ENCODE measurements at regions not wholly inside any gene's neighbourhood (a gene's known extent, or its start where the extent isn't known, plus 50 kb on each side); places are given as distances from the start of the nearest gene placed in this dataset.

DNA sequence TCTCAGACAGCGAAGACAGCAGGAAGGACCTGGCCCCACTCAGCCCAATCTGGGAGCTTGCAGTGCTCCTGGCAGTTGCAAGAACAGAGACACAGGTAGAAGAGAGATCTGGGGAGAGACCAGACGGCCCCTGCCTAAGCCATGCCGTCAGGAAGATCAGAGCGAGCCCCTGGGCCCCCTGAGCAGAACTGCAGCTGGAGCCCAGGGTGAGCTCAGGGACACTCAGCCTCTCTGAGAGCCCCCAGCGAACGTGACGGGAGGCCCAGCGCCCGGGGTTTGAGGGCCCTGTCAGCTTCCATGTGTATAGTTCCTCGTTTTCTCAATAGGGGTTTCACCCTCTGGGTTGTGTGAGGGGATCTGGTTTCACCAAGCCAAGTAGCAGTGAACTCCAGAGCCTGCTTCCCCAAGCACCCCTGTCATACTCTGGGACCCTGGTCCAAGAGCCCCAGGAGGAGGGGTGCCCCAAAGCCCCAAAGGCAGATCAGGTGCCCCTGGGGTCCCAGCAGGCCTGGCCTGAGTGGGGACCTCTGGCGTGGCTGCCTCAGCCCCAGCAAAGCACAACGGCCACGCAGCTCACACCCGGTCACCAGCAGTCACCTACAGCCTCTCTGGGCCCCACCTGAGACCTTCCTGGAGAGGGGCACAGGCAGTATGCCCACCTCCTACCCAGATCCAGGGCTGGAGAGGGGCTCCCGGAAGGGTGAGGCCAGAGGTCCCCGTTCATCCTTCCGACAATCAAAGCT, 431.3 kb upstream of the MYT1L start:
- Histone ChIP-seq H3K4me3 (ENCODE audit: low read length) (no peak overlapping the region), H3K27me3 (ENCODE audit: control insufficient read depth, insufficient read depth, low read length) (no peaks in the 10 kb centered on the region), H3K4me1 (ENCODE audit: control insufficient read depth, insufficient read depth, low read length) (peaks cover 12% of the 10 kb centered on the region), H3K36me3 (ENCODE audit: control insufficient read depth, insufficient read depth, low read length) (no peaks in the 10 kb centered on the region), H3K9ac (ENCODE audit: low read length) (no peak overlapping the region), H3K27ac (ENCODE audit: low read depth, low read length) (no peak overlapping the region)

DNA sequence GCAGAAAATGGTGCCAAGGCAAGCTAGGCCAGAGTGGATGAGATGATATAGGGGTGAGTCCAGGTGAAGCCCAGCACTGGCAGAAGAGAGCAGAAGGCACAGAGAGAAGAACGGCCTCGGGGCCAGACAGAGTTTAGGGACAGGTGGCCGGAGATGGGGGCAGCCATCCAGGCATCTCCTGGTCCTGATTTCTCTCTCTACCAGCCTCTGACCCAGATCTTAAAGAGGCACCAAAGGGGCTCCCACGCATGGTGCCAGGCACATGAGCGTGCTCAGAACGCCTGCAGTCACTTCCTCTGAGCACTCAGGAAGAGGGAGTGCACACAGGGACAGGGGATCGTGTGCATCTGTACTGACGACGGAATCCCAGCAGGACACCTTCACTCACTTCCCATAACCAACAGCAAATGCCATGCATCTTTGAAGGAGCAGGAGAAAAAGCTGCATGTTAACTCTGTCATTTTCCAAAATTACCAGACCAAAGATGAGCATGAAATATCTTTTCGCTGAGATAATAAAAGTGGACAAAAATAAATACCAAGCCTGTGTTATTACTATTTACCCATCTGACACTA, 427.8 kb upstream of the MYT1L start:
- peaks cover 6% of the 10 kb centered on the region for H3K4me1 ChIP-seq (ENCODE audit: control insufficient read depth, insufficient read depth, low read length)
- H3K9ac ChIP-seq (ENCODE audit: low read length): no peak overlapping the region
- no peak overlapping the region for H3K27ac ChIP-seq (ENCODE audit: low read depth, low read length)
- H3K27me3 ChIP-seq (ENCODE audit: control insufficient read depth, insufficient read depth, low read length): no peaks in the 10 kb centered on the region
- no peaks in the 10 kb centered on the region for H3K36me3 ChIP-seq (ENCODE audit: control insufficient read depth, insufficient read depth, low read length)
- no peak overlapping the region for H3K4me3 ChIP-seq (ENCODE audit: low read length)

DNA sequence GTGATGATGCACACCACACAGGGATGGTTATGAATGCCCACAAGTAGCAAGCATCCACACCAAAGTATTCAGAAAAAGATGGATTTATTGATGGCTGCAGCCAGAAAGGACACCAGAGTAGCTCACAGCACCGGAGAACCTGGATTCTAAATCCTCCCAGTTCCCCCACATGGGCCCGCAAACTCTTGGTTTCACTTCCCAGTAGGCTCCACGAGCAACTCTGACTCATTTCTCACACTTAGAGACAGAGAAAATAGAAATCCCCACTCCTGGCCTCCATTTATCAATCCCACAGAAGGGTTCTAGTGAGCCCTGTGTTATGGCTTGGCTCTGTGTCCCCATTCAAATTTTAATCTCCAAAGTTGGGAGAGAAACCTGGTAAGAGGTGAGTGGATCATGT, 426.7 kb upstream of the MYT1L start:
- no peaks in the 10 kb centered on the region for H3K4me1 ChIP-seq (ENCODE audit: control insufficient read depth, insufficient read depth, low read length)
- H3K27me3 ChIP-seq (ENCODE audit: control insufficient read depth, insufficient read depth, low read length): no peaks in the 10 kb centered on the region
- H3K4me3 ChIP-seq (ENCODE audit: low read length): no peak overlapping the region
- no peak overlapping the region for H3K9ac ChIP-seq (ENCODE audit: low read length)
- no peak overlapping the region for H3K27ac ChIP-seq (ENCODE audit: low read depth, low read length)
- no peaks in the 10 kb centered on the region for H3K36me3 ChIP-seq (ENCODE audit: control insufficient read depth, insufficient read depth, low read length)

GRCh38 chr2:2756886-2757285, 425.8 kb upstream of the MYT1L start:
- no peak overlapping the region for H3K4me3 ChIP-seq (ENCODE audit: low read length)
- H3K4me1 ChIP-seq (ENCODE audit: control insufficient read depth, insufficient read depth, low read length): no peaks in the 10 kb centered on the region
- no peak overlapping the region for H3K9ac ChIP-seq (ENCODE audit: low read length)
- no peaks in the 10 kb centered on the region for H3K36me3 ChIP-seq (ENCODE audit: control insufficient read depth, insufficient read depth, low read length)
- no peak overlapping the region for H3K27ac ChIP-seq (ENCODE audit: low read depth, low read length)
- no peaks in the 10 kb centered on the region for H3K27me3 ChIP-seq (ENCODE audit: control insufficient read depth, insufficient read depth, low read length)

DNA sequence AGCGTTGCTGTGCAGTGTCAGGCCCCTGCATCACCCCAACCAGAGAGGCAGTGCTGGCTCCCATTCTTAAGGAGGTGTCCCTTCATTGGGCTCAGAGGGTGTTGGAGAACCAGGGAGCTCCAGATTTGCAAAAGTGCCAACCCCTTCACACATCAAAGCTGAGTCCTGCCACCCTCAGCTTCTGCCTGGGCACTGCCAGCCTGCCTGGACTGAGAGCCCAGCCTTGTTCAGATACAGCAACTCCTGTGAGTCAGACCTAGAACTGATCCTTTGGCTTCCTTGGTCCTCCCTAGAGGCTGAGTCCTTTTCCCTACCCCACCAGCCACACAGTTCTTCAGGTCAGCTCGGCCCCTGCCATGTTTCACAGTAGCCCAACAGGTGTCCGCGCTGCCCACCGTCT, 424.9 kb upstream of the MYT1L start:
- no peaks in the 10 kb centered on the region for H3K4me1 ChIP-seq (ENCODE audit: control insufficient read depth, insufficient read depth, low read length)

DNA sequence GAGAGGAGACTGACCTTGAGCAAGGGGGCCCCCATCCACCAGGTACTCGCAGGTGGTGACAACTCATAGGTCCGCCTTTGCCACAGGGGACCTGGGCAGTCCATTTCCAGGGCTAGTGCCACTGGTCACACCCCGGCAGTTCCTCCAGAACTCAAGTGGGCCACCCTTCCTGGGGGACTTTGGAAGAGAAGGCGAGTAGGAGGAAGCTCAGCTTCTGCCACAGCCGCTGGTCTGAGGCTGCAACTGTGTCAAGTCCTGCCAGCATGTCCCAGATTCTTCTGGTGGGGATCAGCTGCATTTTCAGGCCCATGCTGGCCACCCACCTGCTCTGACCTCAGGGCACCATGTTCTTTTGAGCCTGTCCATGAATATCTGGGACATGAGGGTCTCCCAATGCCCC, 423.9 kb upstream of the MYT1L start:
- Histone ChIP-seq H3K27ac (ENCODE audit: low read depth, low read length) (no peak overlapping the region), H3K36me3 (ENCODE audit: control insufficient read depth, insufficient read depth, low read length) (no peaks in the 10 kb centered on the region), H3K4me3 (ENCODE audit: low read length) (no peak overlapping the region), H3K9ac (ENCODE audit: low read length) (no peak overlapping the region), H3K4me1 (ENCODE audit: control insufficient read depth, insufficient read depth, low read length) (no peaks in the 10 kb centered on the region), H3K27me3 (ENCODE audit: control insufficient read depth, insufficient read depth, low read length) (no peaks in the 10 kb centered on the region)

More for the DNA sequence above, 424.9 kb upstream of the MYT1L start:
- Histone ChIP-seq H3K27ac (ENCODE audit: low read depth, low read length) (no peak overlapping the region), H3K4me3 (ENCODE audit: low read length) (no peak overlapping the region), H3K9ac (ENCODE audit: low read length) (no peak overlapping the region), H3K36me3 (ENCODE audit: control insufficient read depth, insufficient read depth, low read length) (no peaks in the 10 kb centered on the region), H3K27me3 (ENCODE audit: control insufficient read depth, insufficient read depth, low read length) (no peaks in the 10 kb centered on the region)

DNA sequence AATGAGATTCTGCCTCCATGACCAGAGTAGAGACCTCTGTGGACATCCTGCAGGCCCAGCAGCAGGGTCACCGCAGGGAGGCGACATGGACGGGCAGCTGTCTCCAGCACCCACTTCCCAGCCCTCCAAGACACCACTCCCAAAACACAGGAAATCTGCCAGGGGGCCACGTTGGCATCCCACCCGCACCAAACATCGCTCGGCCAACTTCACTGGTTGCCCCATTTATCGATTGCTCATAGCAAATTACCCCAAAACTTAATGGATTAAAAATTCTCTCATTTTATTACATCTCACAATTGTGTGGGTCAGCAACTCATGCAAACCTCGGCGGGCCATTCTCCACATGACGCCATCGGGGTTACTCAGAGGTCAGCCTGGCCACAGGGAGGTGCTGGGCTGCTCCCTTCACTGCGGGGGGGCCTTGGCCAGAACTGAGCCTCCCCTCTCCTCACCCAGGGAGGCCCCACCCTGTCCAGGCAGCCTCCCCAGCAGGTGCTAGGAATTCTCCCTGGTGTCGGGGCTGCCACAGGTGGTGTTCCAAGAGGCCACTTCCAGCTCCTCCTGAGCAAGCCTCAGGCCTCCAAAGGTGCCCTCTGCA, 420.7 kb upstream of the MYT1L start:
- no peak overlapping the region for H3K27ac ChIP-seq (ENCODE audit: low read depth, low read length)
- H3K27me3 ChIP-seq (ENCODE audit: control insufficient read depth, insufficient read depth, low read length): no peaks in the 10 kb centered on the region
- H3K36me3 ChIP-seq (ENCODE audit: control insufficient read depth, insufficient read depth, low read length): no peaks in the 10 kb centered on the region
- no peak overlapping the region for H3K4me3 ChIP-seq (ENCODE audit: low read length)
- H3K9ac ChIP-seq (ENCODE audit: low read length): no peak overlapping the region
- H3K4me1 ChIP-seq (ENCODE audit: control insufficient read depth, insufficient read depth, low read length): no peaks in the 10 kb centered on the region

GRCh38 chr2:2750867-2751714, 420.0 kb upstream of the MYT1L start:
- Histone ChIP-seq H3K27me3 (ENCODE audit: control insufficient read depth, insufficient read depth, low read length) (no peaks in the 10 kb centered on the region), H3K9ac (ENCODE audit: low read length) (no peak overlapping the region), H3K36me3 (ENCODE audit: control insufficient read depth, insufficient read depth, low read length) (no peaks in the 10 kb centered on the region), H3K4me3 (ENCODE audit: low read length) (no peak overlapping the region), H3K27ac (ENCODE audit: low read depth, low read length) (no peak overlapping the region), H3K4me1 (ENCODE audit: control insufficient read depth, insufficient read depth, low read length) (no peaks in the 10 kb centered on the region)

GRCh38 chr2:2749206-2749598, 418.1 kb upstream of the MYT1L start:
- no peaks in the 10 kb centered on the region for H3K27me3 ChIP-seq (ENCODE audit: control insufficient read depth, insufficient read depth, low read length)

GRCh38 chr2:2748399-2749205, 417.5 kb upstream of the MYT1L start:
- Histone ChIP-seq H3K4me1 (ENCODE audit: control insufficient read depth, insufficient read depth, low read length) (no peaks in the 10 kb centered on the region), H3K4me3 (ENCODE audit: low read length) (no peak overlapping the region), H3K27ac (ENCODE audit: low read depth, low read length) (no peak overlapping the region), H3K9ac (ENCODE audit: low read length) (no peak overlapping the region), H3K36me3 (ENCODE audit: control insufficient read depth, insufficient read depth, low read length) (no peaks in the 10 kb centered on the region), H3K27me3 (ENCODE audit: control insufficient read depth, insufficient read depth, low read length) (no peaks in the 10 kb centered on the region)

More at GRCh38 chr2:2749206-2749598, 418.1 kb upstream of the MYT1L start:
- H3K4me1 ChIP-seq (ENCODE audit: control insufficient read depth, insufficient read depth, low read length): no peaks in the 10 kb centered on the region
- no peak overlapping the region for H3K27ac ChIP-seq (ENCODE audit: low read depth, low read length)
- H3K4me3 ChIP-seq (ENCODE audit: low read length): no peak overlapping the region
- H3K36me3 ChIP-seq (ENCODE audit: control insufficient read depth, insufficient read depth, low read length): no peaks in the 10 kb centered on the region
- no peak overlapping the region for H3K9ac ChIP-seq (ENCODE audit: low read length)

DNA sequence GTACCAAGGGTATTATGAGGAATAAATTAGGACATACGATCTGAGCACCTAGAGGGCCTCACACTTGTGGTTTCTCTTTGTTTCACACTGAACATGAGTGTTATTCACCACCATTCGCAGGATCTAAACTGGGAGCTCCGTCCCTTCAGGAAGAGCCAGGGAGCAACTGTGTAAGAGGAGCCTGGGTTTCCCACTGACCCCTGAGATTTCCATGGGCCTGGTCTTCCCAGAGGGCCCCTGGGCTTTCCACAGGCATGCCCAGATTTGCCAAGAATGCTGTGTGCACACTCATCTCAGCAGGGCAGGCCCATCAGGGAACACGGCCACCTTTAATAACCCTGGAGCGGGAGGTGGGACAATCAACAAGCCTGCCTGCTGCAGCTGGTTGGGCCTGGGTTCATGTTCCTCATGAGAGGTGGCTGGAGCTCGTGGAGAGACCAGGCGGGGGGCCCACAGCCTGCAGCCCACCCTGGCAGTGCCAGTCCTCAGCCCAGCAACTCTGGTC, 416.8 kb upstream of the MYT1L start:
- Histone ChIP-seq H3K27ac (ENCODE audit: low read depth, low read length) (no peak overlapping the region), H3K27me3 (ENCODE audit: control insufficient read depth, insufficient read depth, low read length) (no peaks in the 10 kb centered on the region), H3K4me1 (ENCODE audit: control insufficient read depth, insufficient read depth, low read length) (no peaks in the 10 kb centered on the region), H3K4me3 (ENCODE audit: low read length) (no peak overlapping the region), H3K9ac (ENCODE audit: low read length) (no peak overlapping the region), H3K36me3 (ENCODE audit: control insufficient read depth, insufficient read depth, low read length) (no peaks in the 10 kb centered on the region)
